ENCODE measurements at regions not wholly inside any gene's neighbourhood (a gene's known extent, or its start where the extent isn't known, plus 50 kb on each side); places are given as distances from the start of the nearest gene placed in this dataset.

DNA sequence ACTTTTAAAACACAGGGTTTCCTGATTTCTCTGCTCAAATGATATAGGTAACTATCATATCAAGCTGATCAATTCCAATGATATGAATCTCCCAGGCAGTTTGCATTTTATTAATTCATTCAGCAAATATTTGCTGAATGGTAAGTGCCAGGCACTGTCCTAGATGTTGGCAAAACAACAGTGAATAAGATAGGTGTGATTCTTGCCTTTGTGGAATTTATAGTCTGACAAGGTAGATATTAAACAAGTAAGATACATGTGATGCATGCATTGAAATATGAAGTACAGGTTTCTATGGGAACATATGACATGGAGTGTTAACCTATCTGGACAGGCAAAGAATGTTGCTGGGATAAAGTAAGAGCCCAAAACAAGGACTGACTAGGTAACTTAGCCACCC is 231.8 kb upstream of the DAB2 start:
- TF ChIP-seq, protein P1, sequence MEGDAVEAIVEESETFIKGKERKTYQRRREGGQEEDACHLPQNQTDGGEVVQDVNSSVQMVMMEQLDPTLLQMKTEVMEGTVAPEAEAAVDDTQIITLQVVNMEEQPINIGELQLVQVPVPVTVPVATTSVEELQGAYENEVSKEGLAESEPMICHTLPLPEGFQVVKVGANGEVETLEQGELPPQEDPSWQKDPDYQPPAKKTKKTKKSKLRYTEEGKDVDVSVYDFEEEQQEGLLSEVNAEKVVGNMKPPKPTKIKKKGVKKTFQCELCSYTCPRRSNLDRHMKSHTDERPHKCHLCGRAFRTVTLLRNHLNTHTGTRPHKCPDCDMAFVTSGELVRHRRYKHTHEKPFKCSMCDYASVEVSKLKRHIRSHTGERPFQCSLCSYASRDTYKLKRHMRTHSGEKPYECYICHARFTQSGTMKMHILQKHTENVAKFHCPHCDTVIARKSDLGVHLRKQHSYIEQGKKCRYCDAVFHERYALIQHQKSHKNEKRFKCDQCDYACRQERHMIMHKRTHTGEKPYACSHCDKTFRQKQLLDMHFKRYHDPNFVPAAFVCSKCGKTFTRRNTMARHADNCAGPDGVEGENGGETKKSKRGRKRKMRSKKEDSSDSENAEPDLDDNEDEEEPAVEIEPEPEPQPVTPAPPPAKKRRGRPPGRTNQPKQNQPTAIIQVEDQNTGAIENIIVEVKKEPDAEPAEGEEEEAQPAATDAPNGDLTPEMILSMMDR (IDR thresholded peaks at IDR 0.05) = no peak
- TF ChIP-seq POLR2A (IDR thresholded peaks at IDR 0.05) (no peak), POLR2AphosphoS5 (IDR thresholded peaks at IDR 0.05) (no peak)
